ENCODE measurements at regions not wholly inside any gene's neighbourhood (a gene's known extent, or its start where the extent isn't known, plus 50 kb on each side); places are given as distances from the start of the nearest gene placed in this dataset.
A peak's percentile ranks its signal among the peaks of the same experiment; 100 is the strongest.

- no peak for DNase-seq
Measured at GRCh38 chr4:159445692-159446091, 342.8 kb downstream of the RAPGEF2 start.

- peak; percentile 86 for DNase-seq
Measured at GRCh38 chr4:159446266-159446976, 343.5 kb downstream of the RAPGEF2 start.

- DNase-seq, result no peak
Measured at GRCh38 chr4:159447296-159447695, 344.4 kb downstream of the RAPGEF2 start.

- no peak for DNase-seq
Measured at GRCh38 chr4:159451006-159451405, 348.1 kb downstream of the RAPGEF2 start.

GRCh38 chr4:159455675-159456237 lies 352.9 kb downstream of the RAPGEF2 start:
- DNase-seq, result peak; percentile 78

- DNase-seq, result no peak
Measured at GRCh38 chr4:159460371-159460770, 357.5 kb downstream of the RAPGEF2 start.

- DNase-seq, result no peak
Measured at GRCh38 chr4:159463235-159463634, 360.4 kb downstream of the RAPGEF2 start.

- DNase-seq, result no peak
Measured at GRCh38 chr4:159464302-159464701, 361.4 kb downstream of the RAPGEF2 start.

GRCh38 chr4:159476886-159477285 lies 374.0 kb downstream of the RAPGEF2 start:
- DNase-seq, result no peak

GRCh38 chr4:159480826-159481225 lies 377.9 kb downstream of the RAPGEF2 start:
- no peak for DNase-seq

GRCh38 chr4:159481936-159482335 lies 379.1 kb downstream of the RAPGEF2 start:
- DNase-seq, result no peak

GRCh38 chr4:159483110-159483781 lies 380.4 kb downstream of the RAPGEF2 start:
- no peak for DNase-seq

GRCh38 chr4:159483782-159484741 lies 381.2 kb downstream of the RAPGEF2 start:
- DNase-seq, result no peak

- DNase-seq, result no peak
Measured at GRCh38 chr4:159484864-159485263, 382.0 kb downstream of the RAPGEF2 start.

- peak; percentile 81 for DNase-seq
Measured at GRCh38 chr4:159487284-159487747, 384.4 kb downstream of the RAPGEF2 start.

GRCh38 chr4:159489646-159490045 lies 386.8 kb downstream of the RAPGEF2 start:
- DNase-seq, result no peak

GRCh38 chr4:159495515-159496236 lies 392.8 kb downstream of the RAPGEF2 start:
- DNase-seq, result no peak

- DNase-seq, result no peak
Measured at GRCh38 chr4:159496248-159496647, 393.4 kb downstream of the RAPGEF2 start.

GRCh38 chr4:159497936-159498335 lies 395.1 kb downstream of the RAPGEF2 start:
- DNase-seq, result no peak

- DNase-seq, result no peak
Measured at GRCh38 chr4:159498446-159499115, 395.7 kb downstream of the RAPGEF2 start.

- no peak for DNase-seq
Measured at GRCh38 chr4:159500861-159501260, 398.0 kb downstream of the RAPGEF2 start.

Data from hematopoietic multipotent progenitor cell treated with erythropoietin and hydrocortisone succinate and interleukin-3 and kit ligand, for 6 days (in vitro differentiated cells).